ENCODE measurements at regions not wholly inside any gene's neighbourhood (a gene's known extent, or its start where the extent isn't known, plus 50 kb on each side); places are given as distances from the start of the nearest gene placed in this dataset.

GRCh38 chr4:183563874-183564273, 59.0 kb downstream of the ING2 start:
- DNase-seq = no peak

GRCh38 chr4:183571350-183571941, 66.6 kb downstream of the ING2 start:
- no peak for DNase-seq

- no peak for DNase-seq
Observed at GRCh38 chr4:183576701-183577404, 72.0 kb downstream of the ING2 start.

GRCh38 chr4:183580370-183580769, 75.5 kb downstream of the ING2 start:
- no peak for DNase-seq

GRCh38 chr4:183580849-183581248, 76.0 kb downstream of the ING2 start:
- no peak for DNase-seq

GRCh38 chr4:183586824-183587223, 72.2 kb downstream of the RWDD4 start:
- DNase-seq = no peak

- peak; percentile 45 to 65 (median 56) for DNase-seq
Observed at GRCh38 chr4:183588169-183588675, 70.8 kb downstream of the RWDD4 start.

GRCh38 chr4:183588691-183589090, 70.3 kb downstream of the RWDD4 start:
- DNase-seq = no peak

GRCh38 chr4:183589461-183590099, 69.4 kb downstream of the RWDD4 start:
- DNase-seq = no peak

All from muscle of back (tissue), 3 donors.